HG03571 (cell line): ENCODE measurements at regions not wholly inside any gene's neighbourhood (a gene's known extent, or its start where the extent isn't known, plus 50 kb on each side); places are given as distances from the start of the nearest gene placed in this dataset.
"Not testable (repeated sequence)": the region's sequence is repeated elsewhere in the genome, so short reads cannot be mapped to it uniquely, and the experiment has no call there.

Source experiments
- ATAC-seq: cut with Tn5 transposase; IDR thresholded peaks from one replicate; pipeline ENCODE4 v1.9.1; 2021; ENCODE audit not compliant: unreplicated experiment

DNA sequence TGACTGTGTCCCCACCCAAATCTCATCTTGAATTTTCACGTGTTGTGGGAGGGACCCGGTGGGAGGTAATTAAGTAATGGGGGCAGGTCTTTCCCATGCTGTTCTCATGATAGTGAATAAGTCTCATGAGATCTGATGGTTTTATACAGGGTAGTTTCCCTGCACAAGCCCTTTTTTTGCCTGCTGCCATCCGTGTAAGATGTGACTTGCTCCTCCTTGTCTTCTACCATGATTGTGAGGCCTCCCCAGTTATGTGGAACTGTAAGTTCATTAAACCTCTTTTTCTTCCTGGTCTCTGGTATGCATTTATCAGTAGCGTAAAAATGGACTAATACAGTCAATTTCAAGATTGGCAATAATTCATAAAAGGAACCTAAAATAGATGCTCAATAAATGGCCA lies 261.0 kb downstream of the ETV1 start:
- not testable (repeated sequence) for ATAC-seq

DNA sequence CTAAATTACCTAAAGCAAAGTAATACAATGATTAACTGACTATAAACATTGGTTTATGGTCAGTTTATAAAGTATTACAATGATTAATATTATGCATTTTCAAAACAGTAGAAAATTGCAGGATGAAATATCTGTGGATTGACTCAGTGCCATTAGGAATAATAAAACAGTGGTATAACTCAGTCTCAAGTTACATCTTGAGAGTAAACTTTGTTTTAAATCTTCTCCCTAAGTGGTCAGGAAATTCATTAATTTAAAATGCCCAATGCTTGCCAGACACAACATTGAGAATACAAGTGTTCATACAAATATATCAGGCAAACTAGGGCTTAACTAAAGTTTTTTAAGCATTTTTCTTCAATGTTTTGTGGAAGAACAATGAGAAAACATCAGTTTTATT lies 257.8 kb downstream of the ETV1 start:
- no peak for ATAC-seq

DNA sequence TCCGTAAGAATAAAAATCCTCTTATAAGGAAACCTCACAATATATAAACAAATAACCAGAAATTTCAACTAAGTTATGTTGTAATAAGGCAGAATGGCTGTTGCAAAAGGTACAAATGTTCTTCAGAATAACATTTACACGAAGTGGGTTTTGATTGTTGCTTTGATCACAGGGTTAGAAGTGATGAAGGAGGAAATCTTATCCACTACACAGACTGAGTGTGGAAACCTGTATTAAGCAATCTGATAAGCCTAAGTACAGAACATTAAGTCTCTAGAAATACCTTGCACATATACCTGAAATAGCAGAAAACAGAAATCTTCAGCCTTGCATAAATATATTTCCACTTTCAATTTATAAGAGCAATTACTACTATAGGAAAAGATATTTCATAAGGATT lies 251.9 kb downstream of the ETV1 start:
- ATAC-seq = no peak

- ATAC-seq = no peak
Measured at GRCh38 chr7:13742126-13742525, 247.3 kb downstream of the ETV1 start.

GRCh38 chr7:13742811-13743210 lies 246.7 kb downstream of the ETV1 start:
- no peak for ATAC-seq

DNA sequence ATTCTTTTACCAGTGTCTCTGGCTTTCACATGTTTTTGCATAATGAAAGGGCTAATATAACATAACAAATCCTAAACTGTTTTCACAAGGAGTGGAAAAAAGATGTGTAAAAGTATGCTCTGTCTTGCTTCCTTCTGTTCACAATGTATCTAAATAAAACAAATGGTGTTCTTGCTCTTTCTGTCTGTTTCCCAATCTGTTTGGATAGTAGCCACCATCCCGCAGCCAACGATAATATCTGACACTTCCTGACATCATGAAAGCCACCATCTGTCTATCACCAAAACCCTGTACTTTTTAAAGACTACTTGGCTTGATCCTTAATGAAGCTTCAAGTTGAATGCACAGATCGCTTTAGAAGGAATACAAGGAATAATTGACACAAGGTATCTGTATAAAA lies 246.2 kb downstream of the ETV1 start:
- ATAC-seq = no peak

DNA sequence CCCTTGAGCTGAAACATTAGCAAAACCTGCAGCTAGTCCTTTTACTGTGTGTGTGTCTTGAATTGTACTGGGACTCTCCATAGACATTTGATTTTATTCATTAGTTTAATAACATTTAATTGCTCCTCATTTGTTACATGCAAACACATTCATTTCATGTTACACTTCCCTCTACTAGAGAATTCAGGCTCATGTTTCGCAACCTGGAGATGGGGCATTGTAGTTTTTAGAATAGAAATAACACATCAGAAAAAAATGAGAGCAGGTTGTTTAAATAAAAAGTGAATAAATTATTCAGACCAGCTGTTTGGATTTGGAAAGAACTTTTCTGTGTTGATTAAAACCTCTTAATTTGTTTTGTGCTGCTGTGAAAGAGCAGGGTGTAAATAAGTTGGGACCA lies 243.9 kb downstream of the ETV1 start:
- no peak for ATAC-seq

DNA sequence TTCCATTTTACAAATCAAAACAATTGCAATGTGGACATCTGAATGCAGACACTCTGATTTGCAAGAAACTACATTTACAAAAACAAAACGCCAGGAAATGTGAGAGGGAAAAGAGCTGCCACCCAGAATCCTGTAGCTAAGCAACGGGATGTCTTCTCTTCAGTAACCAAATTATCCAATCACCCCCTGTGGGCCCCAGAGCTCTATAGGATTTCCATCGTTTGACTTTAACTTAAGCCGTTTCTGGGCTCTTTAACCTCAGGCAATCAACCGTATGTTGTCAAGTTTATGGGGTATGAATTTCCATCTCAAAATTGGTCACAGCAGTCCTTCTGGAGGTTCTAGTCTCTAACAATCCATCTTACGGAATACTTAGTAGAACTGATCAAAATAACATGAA lies 240.5 kb downstream of the ETV1 start:
- no peak for ATAC-seq

DNA sequence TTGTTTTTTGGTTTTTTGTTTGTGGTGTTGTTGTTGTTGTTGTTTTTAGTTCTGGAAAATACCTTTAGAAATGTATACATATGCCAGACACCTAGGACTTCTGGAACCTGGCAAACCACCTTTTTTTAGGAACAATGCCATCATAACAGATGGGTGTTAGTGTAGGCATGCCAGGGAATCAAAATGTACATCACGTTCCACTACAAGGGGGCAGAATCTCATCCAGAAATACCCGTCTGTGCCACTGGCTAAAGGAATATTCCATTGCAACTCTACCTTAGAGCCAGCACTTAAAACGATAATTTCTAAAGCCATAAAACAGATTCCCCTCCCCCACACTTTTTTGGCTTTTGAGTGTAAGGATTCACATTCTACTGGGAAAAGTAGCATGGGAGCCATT lies 239.8 kb downstream of the ETV1 start:
- no peak for ATAC-seq

DNA sequence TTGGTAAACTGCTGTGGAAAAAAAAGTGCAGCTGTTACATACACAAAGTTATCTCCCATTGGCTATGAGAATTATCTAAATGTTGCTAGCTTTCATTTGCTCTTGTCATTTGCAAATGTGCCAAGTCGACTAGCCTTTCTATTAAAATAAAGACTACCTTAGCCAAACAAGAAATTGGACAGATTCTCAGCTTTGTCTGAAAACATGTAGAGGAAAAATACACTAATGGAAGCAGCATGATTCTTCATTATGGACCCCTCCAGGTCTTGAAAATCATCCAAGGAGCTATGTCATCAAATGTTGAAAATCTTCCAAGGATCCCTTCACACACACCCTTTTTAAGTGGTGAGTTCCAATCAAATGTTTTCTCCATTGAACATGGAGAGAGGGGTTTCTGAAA lies 237.7 kb downstream of the ETV1 start:
- no peak for ATAC-seq

DNA sequence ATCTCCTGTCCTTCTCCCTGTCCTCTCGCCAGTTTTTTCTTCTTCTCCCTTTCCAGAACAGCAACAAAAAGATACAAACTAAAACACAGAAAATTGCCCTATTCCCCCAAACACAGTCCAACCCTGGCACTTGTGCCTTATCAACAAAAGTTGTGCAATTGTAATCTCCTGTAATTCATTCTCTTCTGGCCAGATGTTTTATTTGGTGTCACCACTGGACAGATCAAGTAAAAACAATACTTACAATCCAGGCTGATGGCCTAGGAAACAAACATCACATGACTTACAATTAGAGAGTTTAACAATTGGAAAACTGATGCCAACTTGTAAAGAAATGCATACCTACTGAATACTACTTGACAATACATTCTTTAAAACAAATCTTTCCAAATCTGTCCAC lies 231.6 kb downstream of the ETV1 start:
- ATAC-seq = no peak

DNA sequence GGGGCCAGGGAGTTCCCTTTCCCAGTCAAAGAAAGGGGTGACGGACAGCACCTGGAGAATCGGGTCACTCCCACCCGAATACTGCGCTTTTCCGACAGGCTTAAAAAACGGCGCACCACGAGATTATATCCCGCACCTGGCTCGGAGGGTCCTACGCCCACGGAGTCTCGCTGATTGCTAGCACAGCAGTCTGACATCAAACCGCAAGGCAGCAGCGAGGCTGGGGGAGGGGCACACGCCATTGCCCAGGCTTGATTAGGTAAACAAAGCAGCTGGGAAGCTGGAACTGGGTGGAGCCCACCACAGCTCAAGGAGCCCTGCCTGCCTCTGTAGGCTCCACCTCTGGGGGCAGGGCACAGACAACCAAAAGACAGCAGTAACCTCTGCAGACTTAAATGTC lies 223.6 kb downstream of the ETV1 start:
- ATAC-seq = not testable (repeated sequence)

GRCh38 chr7:13770305-13770704 lies 219.2 kb downstream of the ETV1 start:
- ATAC-seq = no peak

GRCh38 chr7:13774976-13775375 lies 214.5 kb downstream of the ETV1 start:
- no peak for ATAC-seq

- ATAC-seq = no peak
Measured at GRCh38 chr7:13777242-13777641, 212.2 kb downstream of the ETV1 start.

- ATAC-seq = no peak
Measured at GRCh38 chr7:13778967-13779366, 210.5 kb downstream of the ETV1 start.

DNA sequence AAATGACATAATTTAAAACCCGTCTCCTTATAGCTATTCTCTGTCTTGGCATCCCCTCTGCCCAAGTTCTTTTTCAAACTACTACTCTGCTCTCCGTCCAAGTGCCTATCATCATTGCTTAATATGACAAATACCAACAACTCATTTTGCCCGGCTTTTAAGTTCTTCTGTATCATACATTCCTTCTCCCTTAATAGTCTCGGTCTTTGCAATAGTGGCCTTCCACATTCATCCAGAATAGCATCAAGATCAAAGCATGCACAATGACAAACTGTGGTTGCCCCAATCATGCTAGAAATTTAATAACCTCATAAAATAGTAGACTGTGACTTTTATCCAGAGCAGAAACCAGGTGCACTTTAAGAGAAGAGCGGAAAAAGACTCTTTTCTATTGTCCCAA lies 198.9 kb downstream of the ETV1 start:
- no peak for ATAC-seq

DNA sequence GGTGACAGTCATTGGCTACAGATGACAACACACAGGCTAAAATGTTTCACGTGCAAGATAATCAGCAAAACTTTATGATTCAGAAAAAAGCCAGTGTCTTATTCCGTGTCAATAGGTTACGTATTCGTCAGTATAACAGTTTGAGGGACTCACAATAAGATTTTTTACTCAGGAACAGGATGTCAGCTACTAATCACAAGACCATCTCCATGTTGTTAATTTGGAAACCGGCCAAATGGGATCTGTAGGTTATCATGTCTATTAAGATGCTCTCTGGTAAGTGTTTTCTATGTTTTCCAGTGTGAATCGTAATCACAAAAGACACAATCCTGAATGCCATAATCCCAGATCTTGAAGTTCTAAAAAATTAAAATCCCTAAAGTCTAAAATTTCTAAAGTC lies 197.3 kb downstream of the ETV1 start:
- ATAC-seq = no peak

GRCh38 chr7:13793926-13794325 lies 195.5 kb downstream of the ETV1 start:
- ATAC-seq = no peak

GRCh38 chr7:13794581-13794980 lies 194.9 kb downstream of the ETV1 start:
- no peak for ATAC-seq

GRCh38 chr7:13797545-13797944 lies 191.9 kb downstream of the ETV1 start:
- ATAC-seq = no peak

DNA sequence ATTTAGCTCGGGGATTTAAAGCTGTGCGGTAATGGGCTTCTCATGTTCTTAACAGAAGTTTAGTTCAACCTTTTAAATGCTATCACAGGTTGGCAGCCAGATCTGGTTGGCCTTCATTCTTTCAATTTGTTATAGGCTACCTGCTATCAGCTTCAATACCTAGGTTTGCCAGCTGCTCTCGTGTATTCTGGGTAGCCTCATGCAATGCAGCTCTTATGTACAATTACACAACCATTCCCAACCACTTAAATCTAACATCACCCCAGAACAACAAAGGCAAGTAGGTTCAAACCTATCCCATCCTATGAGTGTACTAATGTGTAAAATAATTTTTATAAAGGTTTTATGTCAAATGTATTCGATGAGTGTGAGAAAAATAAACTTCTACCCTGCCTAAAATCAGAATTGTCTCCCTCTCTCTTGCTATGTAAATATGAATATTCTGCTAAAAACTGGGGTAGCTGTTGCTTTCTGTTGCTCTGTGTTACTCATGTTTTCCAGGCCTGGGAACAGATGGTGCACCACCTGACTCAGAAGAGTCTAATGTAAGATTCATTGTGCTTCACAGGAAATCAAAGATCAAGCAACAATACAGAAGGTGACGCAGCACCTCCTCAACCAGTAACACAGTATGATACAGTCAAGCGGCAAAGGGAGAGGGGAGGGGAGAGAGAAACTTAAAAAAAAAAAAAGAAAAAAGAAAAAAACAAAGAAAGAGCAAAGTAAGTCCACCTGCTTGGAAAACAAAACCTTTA lies 188.6 kb downstream of the ETV1 start:
- ATAC-seq = no peak

GRCh38 chr7:13801669-13802068 lies 187.8 kb downstream of the ETV1 start:
- ATAC-seq = no peak
